A204.1 (cell line): ENCODE measurements at regions not wholly inside any gene's neighbourhood (a gene's known extent, or its start where the extent isn't known, plus 50 kb on each side); places are given as distances from the start of the nearest gene placed in this dataset.
"Not testable (repeated sequence)": the region's sequence is repeated elsewhere in the genome, so short reads cannot be mapped to it uniquely, and the experiment has no call there.

Experiments used
- FAIRE-seq: peaks from 2 replicates; lab custom pipeline; 2012; peaks lifted over from hg19 to GRCh38; lab: Jason Lieb, UNC

DNA sequence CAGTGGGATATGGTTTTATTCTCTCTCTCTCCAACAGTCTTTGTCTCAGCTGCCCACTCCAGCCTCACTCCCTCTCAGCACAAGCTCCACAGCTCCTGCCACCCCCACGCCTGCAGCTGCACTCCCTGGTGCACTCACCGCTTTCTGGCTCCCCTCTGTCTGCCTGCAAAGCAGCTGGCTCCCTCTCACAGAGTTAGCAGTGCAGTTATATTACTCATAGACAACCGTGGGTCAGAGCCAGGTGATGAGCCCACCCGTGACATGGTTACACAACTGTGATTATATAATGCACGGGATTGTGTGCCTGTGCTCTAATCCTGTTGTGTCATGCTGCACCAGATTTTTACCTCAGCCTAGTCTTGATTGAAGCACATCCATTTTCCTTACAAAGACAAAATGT is 276.9 kb upstream of the CHAC2 start:
- FAIRE-seq, result no peak

DNA sequence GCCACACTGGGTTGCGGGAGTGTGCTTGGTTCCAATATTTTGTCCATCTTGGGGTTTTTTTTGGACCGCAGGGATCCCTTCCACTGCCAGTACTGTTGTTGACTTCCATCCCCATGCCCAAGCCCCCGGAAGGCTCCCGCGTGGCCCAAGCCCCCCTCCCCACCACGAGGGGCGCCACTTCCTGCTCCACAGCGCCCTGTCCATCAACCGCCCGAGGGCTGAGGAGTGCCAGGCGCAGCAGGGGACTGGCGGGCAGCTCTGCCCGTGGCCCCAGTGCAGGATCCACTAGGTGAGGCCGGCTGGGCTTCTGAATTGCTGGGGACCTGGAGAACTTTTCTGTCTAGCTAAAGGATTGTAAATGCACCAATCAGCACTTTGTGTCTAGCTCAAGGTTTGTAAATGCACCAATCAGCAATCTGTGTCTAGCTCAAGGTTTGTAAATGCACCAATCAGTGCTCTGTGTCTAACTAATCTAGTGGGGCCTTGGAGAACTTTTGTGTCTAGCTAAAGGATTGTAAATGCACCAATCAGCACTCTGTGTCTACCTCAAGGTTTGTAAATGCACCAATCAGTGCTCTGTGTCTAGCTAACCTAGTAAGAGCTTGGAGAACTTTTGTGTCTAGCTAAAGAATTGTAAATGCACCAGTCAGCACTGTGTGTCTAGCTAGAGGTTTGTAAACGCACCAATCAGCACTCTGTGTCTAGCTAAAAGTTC is 281.3 kb upstream of the CHAC2 start:
- not testable (repeated sequence) for FAIRE-seq

DNA sequence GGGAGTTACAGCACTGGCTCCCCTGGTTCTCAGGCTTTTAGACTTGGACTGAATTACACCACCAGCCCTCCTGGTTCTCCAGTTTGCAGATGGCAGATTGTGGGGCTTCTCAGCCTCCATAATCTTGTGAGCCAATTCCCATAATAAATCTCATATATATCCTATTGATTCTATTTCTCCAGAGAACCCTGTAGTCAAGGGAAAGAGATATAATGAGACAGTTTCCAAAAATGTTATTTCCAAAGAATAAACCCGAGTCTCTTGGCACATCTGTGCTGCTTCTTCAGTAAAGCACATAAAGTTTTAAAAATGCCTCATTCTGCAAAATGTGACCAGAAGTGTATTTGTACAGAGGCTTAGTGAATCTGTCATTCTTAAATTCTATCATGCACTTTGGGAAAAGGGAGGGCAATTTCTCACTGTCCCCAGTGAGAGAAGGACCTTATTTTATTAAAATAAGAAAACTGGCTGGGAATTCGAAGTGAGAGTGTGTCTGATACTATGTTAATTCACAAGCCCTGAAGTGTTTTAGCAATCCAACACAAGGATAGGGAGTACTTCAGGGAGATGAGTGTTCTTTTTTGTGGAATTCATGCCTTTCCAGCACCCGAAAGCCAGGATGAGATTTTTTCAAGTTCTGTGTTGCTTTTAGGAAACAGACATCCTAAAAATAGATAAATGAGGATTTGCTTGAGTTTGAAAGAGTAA is 282.4 kb upstream of the CHAC2 start:
- FAIRE-seq, result no peak

DNA sequence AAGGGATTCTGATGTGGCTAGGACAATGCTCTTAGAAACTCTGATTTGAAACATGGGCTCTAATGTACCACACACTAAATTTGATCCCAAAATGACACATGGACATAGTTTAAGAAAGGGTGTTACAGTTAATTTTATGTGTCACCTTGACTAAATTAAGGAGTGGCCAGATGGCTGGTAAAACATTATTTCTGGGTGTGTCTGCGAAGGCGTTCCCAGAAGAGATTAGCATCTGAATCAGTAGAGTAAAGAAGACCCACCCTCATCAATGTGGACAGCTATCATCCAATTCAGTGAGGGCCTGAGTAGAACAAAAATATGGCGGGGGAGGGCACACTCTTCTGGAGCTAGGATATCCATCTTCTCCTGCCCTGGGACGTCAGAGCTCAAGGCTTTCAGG is 283.1 kb upstream of the CHAC2 start:
- FAIRE-seq, result no peak

DNA sequence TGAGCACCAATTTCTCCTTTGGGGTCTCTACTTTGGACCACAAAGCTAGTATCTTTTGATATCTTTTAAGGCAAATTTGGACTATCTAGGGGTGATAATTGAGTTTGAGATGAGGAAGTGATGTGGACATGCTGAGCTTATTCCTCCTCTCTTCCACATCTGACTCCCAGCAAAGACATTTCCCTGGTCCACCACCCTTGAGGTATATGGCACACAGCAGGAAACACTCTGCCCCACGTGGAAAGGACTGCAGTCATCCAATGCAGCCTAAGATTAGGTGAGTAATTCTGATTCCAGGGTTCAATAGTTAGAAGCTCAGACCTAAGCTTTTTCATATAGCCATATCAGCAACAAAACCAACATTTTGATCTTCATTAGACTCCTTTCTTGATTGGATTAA is 290.1 kb upstream of the CHAC2 start:
- no peak for FAIRE-seq

DNA sequence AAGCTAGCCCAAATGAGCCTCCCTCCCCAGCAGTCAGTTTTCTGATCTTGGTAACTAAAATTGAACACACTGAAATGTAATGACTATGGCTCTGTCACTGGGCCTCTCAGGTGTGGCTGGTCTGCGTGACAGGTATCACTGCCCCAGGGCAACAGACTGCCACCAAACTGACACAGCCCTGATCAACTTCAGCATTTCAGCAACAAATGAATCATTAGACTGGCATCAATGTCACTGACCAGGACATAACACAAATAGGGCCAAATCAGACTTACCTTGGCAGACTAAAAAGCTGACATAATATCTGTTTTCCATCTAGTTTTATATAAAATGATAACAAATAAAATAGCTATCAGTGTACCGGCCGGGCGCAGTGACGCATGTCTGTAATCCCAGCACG is 290.8 kb upstream of the CHAC2 start:
- FAIRE-seq, result no peak

DNA sequence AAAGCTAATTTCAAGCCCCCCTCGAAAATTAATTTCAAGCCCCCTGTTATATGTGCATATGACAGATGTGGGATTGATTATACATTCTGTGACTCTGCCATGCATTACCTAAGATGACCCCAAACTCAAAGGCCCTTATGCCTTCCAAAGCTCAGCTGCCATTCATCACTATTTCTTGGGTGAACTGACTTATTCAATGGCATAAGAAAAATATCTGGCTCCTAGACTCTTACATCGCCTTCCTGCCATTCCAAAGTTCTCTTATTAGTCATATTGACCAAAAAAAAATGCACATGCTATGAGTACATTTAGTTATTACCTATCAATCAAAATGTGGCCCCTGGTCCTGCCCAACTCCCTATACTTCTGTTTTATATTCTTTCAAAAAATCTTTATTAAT is 291.8 kb upstream of the CHAC2 start:
- FAIRE-seq, result no peak

DNA sequence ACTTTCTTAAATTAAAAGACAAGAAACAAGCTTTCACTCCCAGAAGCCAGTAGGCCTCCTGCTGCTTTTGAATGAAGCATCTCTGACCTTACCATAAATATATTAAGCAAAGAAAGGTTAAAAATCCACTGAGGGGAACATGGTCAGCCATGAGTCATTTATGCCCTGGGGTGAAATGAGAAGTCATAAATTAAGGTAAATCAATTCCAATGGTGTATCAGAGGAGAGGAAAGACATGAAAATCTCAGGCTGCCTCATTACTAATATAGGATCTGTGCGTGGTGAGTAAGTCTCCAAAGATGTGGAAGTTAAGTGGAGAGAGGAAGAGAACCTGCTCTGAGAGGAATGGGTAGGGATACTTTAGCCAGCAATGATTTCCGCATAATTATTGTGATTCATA is 292.3 kb upstream of the CHAC2 start:
- no peak for FAIRE-seq

DNA sequence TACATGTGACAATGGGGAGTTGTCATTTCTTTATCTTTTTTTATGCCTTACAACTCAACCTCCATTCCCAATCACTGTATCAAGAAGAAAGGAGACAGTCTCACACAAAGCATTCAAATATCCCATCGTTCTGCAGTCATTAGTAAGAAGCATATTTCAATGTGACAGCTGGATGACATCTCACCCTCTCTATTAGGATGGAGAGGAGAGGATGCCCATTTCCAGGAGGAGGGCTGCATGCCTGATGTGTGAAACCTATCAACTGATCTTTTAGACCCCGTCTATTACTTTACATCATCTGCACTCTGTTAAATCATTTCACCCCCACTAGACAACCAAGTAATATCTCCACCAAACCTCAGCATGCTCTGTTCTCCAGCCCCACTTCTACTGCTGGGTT is 292.7 kb upstream of the CHAC2 start:
- FAIRE-seq, result no peak

DNA sequence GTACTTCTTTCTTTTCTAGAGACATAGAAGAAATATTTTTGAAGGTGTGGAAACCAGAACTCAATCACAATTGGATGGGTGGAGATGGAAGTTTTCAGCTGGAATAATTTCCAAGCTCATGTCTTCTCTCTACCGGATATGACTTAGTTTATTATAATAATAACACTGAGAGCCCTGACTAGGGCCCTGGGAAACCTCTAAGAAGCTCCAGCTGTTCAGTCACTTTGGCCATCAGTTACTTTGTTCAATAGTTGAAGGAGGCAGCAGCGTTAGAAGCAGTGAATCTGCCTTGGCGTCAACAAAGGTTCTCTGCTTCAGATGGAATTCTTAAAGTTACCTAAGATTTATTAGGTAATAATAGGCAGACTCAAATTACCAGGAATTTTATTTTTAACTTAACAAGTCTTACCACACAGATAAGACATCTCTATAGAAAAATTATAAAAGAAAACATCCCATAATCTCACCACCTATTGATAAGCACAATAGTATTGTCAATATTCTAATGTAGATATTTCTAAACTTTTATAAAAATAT is 293.8 kb upstream of the CHAC2 start:
- FAIRE-seq, result no peak

DNA sequence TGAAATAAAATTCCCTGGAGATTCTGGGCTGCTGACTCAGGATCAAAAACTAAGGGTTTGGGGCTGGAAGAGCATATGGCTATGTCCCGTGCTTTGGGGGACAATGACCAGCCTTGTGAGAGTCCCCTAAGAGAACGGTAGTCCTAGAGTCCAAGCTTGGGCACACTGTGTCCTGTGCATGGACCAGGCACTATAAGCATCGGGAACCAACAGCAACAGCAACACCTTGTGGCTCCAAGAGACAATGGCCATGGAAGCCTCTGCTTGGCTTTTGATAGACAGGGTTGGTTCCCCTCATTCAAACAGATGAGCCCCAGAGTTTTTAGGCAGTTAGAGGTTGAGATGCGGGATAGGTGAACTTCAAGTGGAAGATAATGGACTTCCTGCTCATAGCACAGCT is 294.4 kb upstream of the CHAC2 start:
- FAIRE-seq, result no peak

DNA sequence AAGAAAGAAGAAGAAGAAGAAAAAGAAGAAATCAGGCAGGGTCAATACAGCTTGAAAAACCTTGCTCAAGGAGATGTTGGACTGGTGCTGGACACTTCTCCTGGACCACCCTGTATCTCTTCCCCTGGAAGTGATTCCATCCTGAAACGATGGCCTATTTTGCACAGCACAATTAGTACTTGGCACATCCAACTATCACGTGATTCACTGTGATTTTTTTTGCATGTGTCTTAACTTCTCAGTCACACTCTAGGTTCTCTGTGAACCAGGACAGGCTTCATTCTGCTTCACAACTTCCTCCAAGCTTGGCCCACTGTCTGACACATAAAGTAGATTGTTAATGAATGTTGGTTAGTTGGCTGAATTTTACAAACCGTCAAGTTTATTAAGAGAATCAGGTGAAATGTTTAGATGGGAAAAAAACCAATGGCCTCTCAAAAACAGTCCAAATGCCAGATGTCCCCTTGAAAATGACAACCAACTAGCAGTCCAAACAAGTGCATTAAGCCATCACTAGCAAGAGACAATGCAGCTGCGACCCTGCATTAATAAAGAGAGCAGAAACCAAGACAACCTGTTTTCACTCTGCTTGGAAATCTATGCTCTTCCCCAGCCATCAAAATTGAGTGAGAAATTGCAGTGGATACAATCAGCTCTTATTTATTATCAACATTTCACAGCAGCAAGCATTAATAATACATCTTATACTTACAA is 300.0 kb upstream of the CHAC2 start:
- FAIRE-seq, result no peak

DNA sequence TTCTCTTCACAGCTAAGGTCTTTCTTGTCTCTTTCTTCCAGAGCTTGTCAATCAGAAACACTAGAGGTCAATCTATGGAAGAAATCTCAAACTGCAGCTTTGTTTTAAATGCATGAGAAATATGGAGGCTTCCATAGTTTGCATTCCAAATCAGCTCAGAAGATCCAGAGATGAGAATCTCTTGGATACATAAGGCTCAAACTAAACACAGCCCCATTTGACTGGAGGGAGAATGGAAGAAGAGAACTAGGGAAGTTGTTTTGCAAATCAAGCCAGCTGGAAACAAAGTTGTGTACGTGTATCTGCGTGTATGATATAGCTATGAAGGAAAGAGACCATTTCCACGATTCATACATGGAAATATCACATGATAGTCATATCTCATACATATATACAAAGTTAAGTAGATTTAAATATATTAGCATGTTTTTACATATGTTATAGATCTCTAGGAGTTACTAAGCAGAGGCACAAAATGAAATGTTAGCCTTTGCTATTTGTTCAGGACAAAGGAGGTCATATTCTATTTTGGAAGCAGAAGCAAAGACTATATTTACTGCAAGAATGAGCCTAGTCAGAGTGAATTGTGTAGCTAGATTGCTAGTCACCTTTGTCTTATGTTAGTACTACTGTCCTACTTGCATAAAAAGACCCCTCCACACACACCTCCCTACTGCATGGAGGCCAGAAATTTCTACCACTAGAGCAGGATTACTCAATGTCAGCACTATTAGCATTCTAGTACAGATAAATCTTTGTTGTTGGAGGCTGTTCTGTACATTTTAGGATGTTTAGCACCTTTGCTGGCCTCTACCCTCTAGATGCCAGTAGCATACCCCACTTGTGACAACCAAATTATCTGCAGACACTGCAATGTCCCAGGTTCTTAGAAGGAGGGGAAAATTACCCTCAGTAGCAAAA is 303.5 kb upstream of the CHAC2 start:
- no peak for FAIRE-seq

DNA sequence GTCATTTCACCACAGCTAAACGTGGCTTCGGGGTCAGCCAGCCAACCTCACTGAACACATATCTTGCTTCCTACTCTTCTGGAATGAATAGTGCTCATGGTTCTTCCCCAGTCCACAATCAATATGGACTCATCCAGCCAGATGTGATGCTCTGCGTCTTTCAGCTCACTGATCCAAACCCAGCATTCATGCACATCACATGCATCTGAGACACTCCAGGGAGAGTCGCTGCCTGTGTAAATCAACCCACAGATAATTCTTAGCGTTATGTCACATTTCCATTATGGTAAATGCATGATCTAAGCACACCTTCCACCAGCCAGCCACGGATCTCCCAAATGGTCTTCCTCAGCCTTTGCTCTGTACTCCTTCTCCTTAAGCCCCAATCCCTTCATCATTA is 306.7 kb upstream of the CHAC2 start:
- no peak for FAIRE-seq

DNA sequence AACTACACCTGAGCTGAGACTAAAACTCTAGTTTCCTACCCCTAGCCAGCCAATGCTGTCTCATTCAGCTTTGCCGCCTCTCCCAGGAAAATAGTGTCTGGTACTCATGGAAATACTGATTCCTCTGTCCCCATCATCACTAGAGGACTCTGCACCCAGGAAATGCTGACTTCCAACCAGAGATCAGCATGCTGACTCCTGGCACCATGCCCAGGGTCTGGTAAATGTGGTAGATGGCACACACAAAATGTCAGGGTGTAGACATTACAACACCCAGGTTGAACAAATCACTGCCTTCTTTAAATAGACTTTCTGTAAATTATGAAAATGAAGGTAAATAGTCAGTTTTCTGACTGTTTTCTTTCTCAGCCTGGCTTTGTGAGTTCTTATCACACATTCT is 307.3 kb upstream of the CHAC2 start:
- no peak for FAIRE-seq

DNA sequence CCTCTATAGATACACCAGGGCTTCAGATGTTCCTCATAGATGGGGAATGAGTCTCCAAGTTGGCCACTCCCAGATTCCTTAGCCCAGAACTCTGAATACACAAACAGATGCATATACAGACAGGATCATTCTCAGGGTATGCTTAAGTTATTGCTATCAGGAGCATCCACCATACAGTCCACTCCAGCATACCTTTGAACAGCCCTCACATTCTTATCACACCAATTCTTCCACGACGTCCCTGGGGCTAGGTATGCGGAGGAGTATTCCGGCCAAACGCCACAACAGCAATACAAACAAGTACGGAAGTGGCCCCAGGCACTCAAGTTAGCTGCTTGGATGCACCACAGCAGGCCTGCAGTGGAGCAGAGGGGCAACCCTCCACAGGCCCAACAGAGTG is 312.5 kb upstream of the CHAC2 start:
- FAIRE-seq, result no peak

DNA sequence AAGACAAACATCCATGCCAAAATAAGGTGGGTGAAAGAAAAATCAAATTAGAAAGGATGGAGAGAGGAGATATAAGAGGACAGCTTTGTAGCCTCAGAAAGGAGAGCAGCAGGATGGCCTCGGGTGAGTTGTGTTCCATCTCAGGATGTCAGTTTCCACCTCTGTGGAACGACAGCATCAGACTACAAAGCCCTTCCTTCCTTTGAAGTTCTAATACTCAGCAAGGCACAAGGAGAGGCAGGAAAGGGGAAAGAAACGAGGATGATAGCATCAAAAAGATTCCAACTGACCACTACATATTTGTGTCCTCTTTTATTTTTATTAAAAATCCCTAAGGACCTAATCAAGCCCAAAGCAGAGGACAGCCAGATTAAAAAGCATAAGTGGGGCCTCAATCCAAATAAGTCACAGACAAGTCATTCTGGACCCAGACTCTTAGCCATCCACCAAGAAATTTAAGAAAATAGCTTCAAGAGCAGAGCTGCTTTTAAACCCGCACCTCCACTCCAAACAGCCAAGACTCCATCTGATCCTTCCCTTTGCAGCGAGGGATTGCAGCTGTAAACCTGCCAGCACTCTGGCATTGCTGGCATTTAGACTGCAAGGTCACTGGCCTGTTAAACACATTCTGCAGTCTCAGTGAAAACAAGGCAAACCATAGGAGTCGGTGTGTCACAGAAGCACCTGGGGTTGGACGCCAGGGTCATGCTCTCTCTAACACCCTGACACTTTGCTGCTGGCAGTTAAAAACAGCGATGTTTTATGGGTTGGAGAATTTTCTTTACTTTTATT is 314.5 kb upstream of the CHAC2 start:
- no peak for FAIRE-seq

DNA sequence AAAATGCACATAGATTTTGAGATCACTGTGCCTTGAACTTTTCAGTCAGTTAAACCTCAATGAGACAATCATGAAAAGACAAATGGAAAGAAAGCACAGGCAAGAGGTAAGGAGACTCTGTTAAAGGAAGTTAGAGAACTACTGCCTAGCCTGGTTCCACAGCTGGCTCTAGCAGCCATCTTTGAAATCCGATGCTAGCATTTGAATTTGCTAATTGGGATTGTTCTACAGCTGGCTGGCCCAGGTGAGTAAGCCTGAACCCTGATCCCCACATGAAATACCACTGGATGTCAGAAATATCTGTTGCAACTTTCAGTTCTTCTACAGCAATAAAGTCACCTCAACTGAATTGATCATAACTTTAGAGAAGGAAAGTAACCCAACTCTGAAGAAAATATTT is 315.2 kb upstream of the CHAC2 start:
- FAIRE-seq, result no peak

DNA sequence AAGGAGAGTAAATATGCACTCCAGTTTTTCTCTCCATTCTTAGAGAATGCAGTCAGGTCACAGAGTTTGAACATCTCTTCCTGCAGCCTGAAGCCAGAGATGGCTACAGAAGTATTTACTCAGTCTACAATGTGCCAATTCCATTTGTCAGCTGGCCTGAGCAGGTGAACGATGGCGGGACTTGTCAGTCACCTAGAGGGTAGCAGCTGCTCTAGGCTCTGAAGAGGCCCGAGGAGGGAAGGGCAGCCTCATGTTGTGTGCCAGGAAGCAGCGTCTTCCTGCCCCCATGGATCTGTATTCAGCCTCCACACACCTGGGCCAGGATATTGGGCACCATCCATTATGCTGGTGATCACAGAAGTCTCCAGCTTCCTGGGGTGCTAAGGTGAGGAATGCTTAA is 316.7 kb upstream of the CHAC2 start:
- no peak for FAIRE-seq

DNA sequence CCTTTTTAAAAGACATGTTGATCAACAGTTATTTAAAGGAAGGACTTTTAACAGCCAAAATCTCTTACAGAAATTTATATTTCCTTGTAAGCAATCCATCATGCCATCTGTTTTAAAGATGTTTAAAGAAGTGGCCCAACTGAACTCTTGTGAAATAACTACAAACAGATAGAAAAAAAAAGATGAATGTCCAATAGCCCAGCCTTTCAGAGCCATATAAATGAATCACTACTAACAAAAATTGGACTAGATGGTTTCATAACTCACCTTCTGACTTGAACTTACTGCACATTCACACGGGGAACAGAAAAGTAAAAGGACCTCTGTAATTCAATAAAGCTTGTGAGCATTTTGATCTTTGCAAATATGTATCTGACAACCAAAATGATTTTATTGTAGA is 319.0 kb upstream of the CHAC2 start:
- no peak for FAIRE-seq

DNA sequence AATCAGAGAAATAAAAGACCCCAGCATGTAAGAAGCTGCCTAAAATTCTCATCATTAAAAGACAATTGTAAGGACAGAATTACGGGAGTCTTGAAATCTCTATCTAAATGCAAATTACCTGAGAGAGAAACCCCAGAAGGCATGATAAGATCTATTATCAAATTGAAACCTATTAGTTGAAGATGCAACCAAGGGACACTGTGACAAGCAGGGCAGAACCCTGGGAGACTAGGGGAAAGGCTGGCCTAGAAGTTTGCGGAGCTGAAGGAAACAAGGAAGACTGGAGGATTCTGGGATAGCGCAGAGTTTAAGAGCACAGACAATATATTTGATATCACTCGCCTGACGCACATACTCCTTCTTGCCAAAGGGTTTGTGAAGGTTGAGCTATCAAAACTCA is 319.5 kb upstream of the CHAC2 start:
- no peak for FAIRE-seq
